ENCODE measurements at regions not wholly inside any gene's neighbourhood (a gene's known extent, or its start where the extent isn't known, plus 50 kb on each side); places are given as distances from the start of the nearest gene placed in this dataset.
"Not testable (repeated sequence)": the region's sequence is repeated elsewhere in the genome, so short reads cannot be mapped to it uniquely, and the experiment has no call there.

GRCh38 chr15:66866656-66867055 lies 164.6 kb downstream of the SMAD6 start:
- no peak overlapping the region for H3K27ac ChIP-seq
- no peak for TF ChIP-seq CTCF (conservative IDR thresholded peaks at IDR 0.05)

- no peak overlapping the region for H3K27ac ChIP-seq
- no peak for TF ChIP-seq CTCF (conservative IDR thresholded peaks at IDR 0.05)
Measured at GRCh38 chr15:66868918-66869317, 166.9 kb downstream of the SMAD6 start.

GRCh38 chr15:66870880-66871388 lies 168.9 kb downstream of the SMAD6 start:
- no peak overlapping the region for H3K27ac ChIP-seq
- no peak for TF ChIP-seq CTCF (conservative IDR thresholded peaks at IDR 0.05)

- H3K27ac ChIP-seq = no peak overlapping the region
- no peak for TF ChIP-seq CTCF (conservative IDR thresholded peaks at IDR 0.05)
Measured at GRCh38 chr15:66872405-66872804, 170.4 kb downstream of the SMAD6 start.

- not testable (repeated sequence) for H3K27ac ChIP-seq
Measured at GRCh38 chr15:66873331-66873730, 171.3 kb downstream of the SMAD6 start.

GRCh38 chr15:66873856-66874255 lies 171.8 kb downstream of the SMAD6 start:
- no peak for TF ChIP-seq CTCF (conservative IDR thresholded peaks at IDR 0.05)
- H3K27ac ChIP-seq = no peak overlapping the region

GRCh38 chr15:66875588-66876420 lies 173.8 kb downstream of the SMAD6 start:
- TF ChIP-seq CTCF (conservative IDR thresholded peaks at IDR 0.05) = no peak
- H3K27ac ChIP-seq = no peak overlapping the region

GRCh38 chr15:66876421-66876730 lies 174.3 kb downstream of the SMAD6 start:
- no peak for TF ChIP-seq CTCF (conservative IDR thresholded peaks at IDR 0.05)
- H3K27ac ChIP-seq = no peak overlapping the region
